Loucy (cell line): ENCODE measurements at regions not wholly inside any gene's neighbourhood (a gene's known extent, or its start where the extent isn't known, plus 50 kb on each side); places are given as distances from the start of the nearest gene placed in this dataset.

Source experiments
- H2AFZ ChIP-seq: fragments of 200-600 bp; sonication (generic); 2 replicates; pipeline ENCODE4 v1.6.0; 2016; ENCODE audit warnings: antibody characterized with exemption, mild to moderate bottlenecking, low read length, moderate library complexity
- H3F3A ChIP-seq: fragments of 200-600 bp; 2 replicates; pipeline ENCODE4 v1.6.0; 2016; ENCODE audit warnings: antibody characterized with exemption, low read depth, mild to moderate bottlenecking
- H3K27me3 ChIP-seq: fragments of 200-600 bp; sonication (generic); 2 replicates; pipeline ENCODE4 v1.6.1; 2014; ENCODE audit warnings: low read length, mild to moderate bottlenecking; ENCODE audit not compliant: insufficient read depth, poor library complexity, severe bottlenecking
- H3K36me3 ChIP-seq: fragments of 200-600 bp; sonication (generic); 2 replicates; pipeline ENCODE4 v1.6.1; 2016; ENCODE audit warnings: low read length; ENCODE audit not compliant: insufficient read depth
- H3K4me1 ChIP-seq: fragments of 200-600 bp; sonication (generic); 2 replicates; pipeline ENCODE4 v1.5.1; 2014; ENCODE audit warnings: low read length, mild to moderate bottlenecking; ENCODE audit not compliant: insufficient read depth, poor library complexity, severe bottlenecking
- H3K4me2 ChIP-seq: fragments of 200-600 bp; sonication (generic); 2 replicates; pipeline ENCODE4 v1.6.0; 2014; ENCODE audit warnings: antibody characterized with exemption, low read length, low read depth, mild to moderate bottlenecking; ENCODE audit not compliant: poor library complexity, severe bottlenecking
- H3K4me3 ChIP-seq: fragments of 200-600 bp; sonication (generic); 2 replicates; pipeline ENCODE4 v1.5.1; 2014; ENCODE audit warnings: low read length, mild to moderate bottlenecking, mixed read lengths; ENCODE audit not compliant: poor library complexity, severe bottlenecking
- H3K79me2 ChIP-seq: fragments of 200-600 bp; sonication (generic); 2 replicates; pipeline ENCODE4 v1.6.1; 2014; ENCODE audit warnings: low read length; ENCODE audit not compliant: insufficient read depth
- H3K9ac ChIP-seq: fragments of 200-600 bp; sonication (generic); 2 replicates; pipeline ENCODE4 v1.6.0; 2014; ENCODE audit warnings: mild to moderate bottlenecking, low read depth, low read length, moderate library complexity; ENCODE audit not compliant: poor library complexity, severe bottlenecking
- H3K9me2 ChIP-seq: fragments of 200-600 bp; sonication (generic); replicated peaks from 2 replicates; pipeline ENCODE4 v1.6.1; 2016; ENCODE audit warnings: low read depth, low read length, mixed read lengths
- H3K9me3 ChIP-seq: fragments of 200-600 bp; sonication (generic); 2 replicates; pipeline ENCODE4 v1.6.1; 2014; ENCODE audit warnings: mild to moderate bottlenecking, antibody characterized with exemption, low read length, low read depth; ENCODE audit not compliant: insufficient read depth
- H4K20me1 ChIP-seq: fragments of 200-600 bp; sonication (generic); 2 replicates; pipeline ENCODE4 v1.6.0; 2014; ENCODE audit warnings: antibody characterized with exemption, low read length, mild to moderate bottlenecking; ENCODE audit not compliant: insufficient read depth, poor library complexity, severe bottlenecking
- EZH2phosphoT487 ChIP-seq: fragments of 200-600 bp; IDR thresholded peaks from 2 replicates; pipeline ENCODE4 v1.6.1; 2018; ENCODE audit warnings: antibody characterized with exemption, mild to moderate bottlenecking, moderate library complexity, borderline replicate concordance
- TF ChIP-seq, protein P1 (sequence below): fragments of 200-600 bp; sonication (generic); conservative IDR thresholded peaks from 2 replicates; pipeline ENCODE4 v1.5.1; 2014; ENCODE audit warnings: mild to moderate bottlenecking, antibody characterized with exemption, low read length

DNA sequence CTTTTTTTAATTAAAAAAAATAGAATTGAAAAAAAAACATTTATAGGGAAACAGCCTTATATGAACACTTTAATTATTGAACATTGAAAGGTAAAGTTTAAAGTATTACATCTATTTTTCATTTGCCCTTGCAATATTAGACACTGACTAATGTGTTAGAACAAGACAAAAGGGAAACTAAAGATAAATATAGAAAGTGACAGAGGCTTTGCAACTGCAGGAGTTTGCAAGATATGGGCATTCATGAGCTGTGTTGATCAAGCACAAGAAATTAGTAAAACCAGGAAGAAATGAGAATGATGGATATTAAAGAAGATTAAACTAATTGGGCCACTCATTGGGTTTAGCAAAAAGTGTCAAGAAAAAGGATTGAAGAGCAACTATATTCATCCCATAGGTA is 1097.7 kb upstream of the CELF4 start:
- Histone ChIP-seq H3K4me3 (no peak overlapping the region), H3K9me3 (no peaks in the 10 kb centered on the region), H2AFZ (no peak overlapping the region), H3K36me3 (no peaks in the 10 kb centered on the region), H3F3A (no peaks in the 10 kb centered on the region), H3K9ac (no peak overlapping the region), H3K27me3 (no peaks in the 10 kb centered on the region), H3K9me2 (no peaks in the 10 kb centered on the region), H3K4me1 (no peaks in the 10 kb centered on the region), H3K79me2 (no peaks in the 10 kb centered on the region), H4K20me1 (no peaks in the 10 kb centered on the region), H3K4me2 (no peak overlapping the region)
- no peak for TF ChIP-seq EZH2phosphoT487

DNA sequence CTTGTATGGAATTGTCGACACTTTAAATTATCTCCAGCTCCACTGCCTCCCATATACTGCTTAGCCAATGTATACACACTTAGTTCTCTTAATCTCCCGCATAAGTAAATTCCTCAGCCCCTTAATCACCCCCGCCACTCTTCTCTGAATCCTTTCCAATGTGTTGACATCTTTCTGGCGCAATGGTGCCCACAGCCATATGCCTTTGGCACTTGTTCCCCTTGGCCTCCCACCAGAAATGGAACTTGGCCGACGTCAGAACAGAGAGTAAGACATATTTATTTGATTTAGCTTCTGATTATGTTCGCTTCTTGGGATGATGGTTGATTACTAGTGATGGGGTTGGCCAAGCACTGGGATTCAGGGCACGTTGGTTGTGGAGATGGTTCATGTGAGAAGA is 1089.3 kb upstream of the CELF4 start:
- Histone ChIP-seq H3K4me3 (no peak overlapping the region), H3K9me2 (no peaks in the 10 kb centered on the region), H3K4me2 (no peak overlapping the region), H2AFZ (no peak overlapping the region), H3K9ac (no peak overlapping the region), H3K4me1 (no peaks in the 10 kb centered on the region), H3K36me3 (no peaks in the 10 kb centered on the region), H3F3A (no peaks in the 10 kb centered on the region), H4K20me1 (no peaks in the 10 kb centered on the region), H3K27me3 (no peaks in the 10 kb centered on the region), H3K79me2 (no peaks in the 10 kb centered on the region), H3K9me3 (no peaks in the 10 kb centered on the region)
- TF ChIP-seq, protein P1, sequence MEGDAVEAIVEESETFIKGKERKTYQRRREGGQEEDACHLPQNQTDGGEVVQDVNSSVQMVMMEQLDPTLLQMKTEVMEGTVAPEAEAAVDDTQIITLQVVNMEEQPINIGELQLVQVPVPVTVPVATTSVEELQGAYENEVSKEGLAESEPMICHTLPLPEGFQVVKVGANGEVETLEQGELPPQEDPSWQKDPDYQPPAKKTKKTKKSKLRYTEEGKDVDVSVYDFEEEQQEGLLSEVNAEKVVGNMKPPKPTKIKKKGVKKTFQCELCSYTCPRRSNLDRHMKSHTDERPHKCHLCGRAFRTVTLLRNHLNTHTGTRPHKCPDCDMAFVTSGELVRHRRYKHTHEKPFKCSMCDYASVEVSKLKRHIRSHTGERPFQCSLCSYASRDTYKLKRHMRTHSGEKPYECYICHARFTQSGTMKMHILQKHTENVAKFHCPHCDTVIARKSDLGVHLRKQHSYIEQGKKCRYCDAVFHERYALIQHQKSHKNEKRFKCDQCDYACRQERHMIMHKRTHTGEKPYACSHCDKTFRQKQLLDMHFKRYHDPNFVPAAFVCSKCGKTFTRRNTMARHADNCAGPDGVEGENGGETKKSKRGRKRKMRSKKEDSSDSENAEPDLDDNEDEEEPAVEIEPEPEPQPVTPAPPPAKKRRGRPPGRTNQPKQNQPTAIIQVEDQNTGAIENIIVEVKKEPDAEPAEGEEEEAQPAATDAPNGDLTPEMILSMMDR: no peak
- no peak for TF ChIP-seq EZH2phosphoT487

DNA sequence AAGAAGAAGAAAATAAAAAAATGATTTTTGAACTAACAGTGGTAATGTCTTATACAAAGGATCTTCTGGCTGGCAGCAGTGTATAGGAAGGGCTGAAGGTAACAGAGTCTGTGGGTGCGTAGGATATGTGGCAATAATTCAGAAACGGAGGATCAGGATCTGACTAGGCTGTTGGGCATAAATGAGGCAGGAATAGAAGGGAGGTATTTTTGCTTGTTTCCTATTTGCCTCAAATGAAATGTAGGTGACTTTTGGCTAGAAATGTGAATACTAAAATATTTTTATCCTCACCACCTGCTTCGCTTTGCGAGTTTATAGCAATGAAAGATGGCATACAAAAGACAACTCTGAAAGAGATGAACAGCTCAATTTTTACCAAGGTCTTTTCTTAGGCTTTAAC is 1086.1 kb upstream of the CELF4 start:
- H3K27me3 ChIP-seq: no peaks in the 10 kb centered on the region
- H3K4me1 ChIP-seq: no peaks in the 10 kb centered on the region
- no peaks in the 10 kb centered on the region for H3K36me3 ChIP-seq
- no peaks in the 10 kb centered on the region for H4K20me1 ChIP-seq
- no peaks in the 10 kb centered on the region for H3K79me2 ChIP-seq
- no peak overlapping the region for H3K4me2 ChIP-seq
- no peak overlapping the region for H2AFZ ChIP-seq
- H3F3A ChIP-seq: no peaks in the 10 kb centered on the region
- no peaks in the 10 kb centered on the region for H3K9me2 ChIP-seq
- no peak overlapping the region for H3K4me3 ChIP-seq
- no peaks in the 10 kb centered on the region for H3K9me3 ChIP-seq
- TF ChIP-seq, protein P1: no peak
- TF ChIP-seq EZH2phosphoT487: no peak
- H3K9ac ChIP-seq: no peak overlapping the region

DNA sequence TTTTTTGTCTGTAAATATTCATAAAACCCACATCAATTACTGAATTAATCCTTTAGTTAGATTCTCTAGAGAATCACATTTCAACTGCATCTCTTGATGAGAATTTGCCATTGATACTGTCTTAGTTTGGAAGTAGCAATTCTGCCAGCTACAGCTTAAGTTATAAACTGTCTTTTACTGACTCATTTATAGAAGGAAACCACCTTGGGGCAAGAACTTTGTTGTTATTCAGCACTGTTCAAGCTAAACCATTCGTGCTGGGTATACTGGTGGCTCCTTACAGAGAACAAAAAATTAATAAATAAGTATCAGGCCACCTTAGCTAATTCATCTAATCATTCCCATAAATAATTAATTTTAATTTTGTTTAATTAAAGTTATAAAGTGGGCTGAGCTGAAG is 1082.6 kb upstream of the CELF4 start:
- Histone ChIP-seq H4K20me1 (no peaks in the 10 kb centered on the region), H3K4me1 (no peaks in the 10 kb centered on the region), H3K9ac (no peak overlapping the region), H3K4me2 (no peak overlapping the region), H3K36me3 (no peaks in the 10 kb centered on the region), H3F3A (no peaks in the 10 kb centered on the region), H3K79me2 (no peaks in the 10 kb centered on the region), H2AFZ (no peak overlapping the region), H3K4me3 (no peak overlapping the region), H3K9me2 (no peaks in the 10 kb centered on the region), H3K27me3 (no peaks in the 10 kb centered on the region), H3K9me3 (no peaks in the 10 kb centered on the region)
- no peak for TF ChIP-seq EZH2phosphoT487
- TF ChIP-seq, protein P1: no peak
